ENCODE measurements at regions not wholly inside any gene's neighbourhood (a gene's known extent, or its start where the extent isn't known, plus 50 kb on each side); places are given as distances from the start of the nearest gene placed in this dataset.
"Not testable (repeated sequence)": the region's sequence is repeated elsewhere in the genome, so short reads cannot be mapped to it uniquely, and the experiment has no call there.

- no peak for DNase-seq (ENCODE audit: low read depth)
These were observed 223.1 kb upstream of the POGK start for GRCh38 chr1:166616206-166616605.

DNA sequence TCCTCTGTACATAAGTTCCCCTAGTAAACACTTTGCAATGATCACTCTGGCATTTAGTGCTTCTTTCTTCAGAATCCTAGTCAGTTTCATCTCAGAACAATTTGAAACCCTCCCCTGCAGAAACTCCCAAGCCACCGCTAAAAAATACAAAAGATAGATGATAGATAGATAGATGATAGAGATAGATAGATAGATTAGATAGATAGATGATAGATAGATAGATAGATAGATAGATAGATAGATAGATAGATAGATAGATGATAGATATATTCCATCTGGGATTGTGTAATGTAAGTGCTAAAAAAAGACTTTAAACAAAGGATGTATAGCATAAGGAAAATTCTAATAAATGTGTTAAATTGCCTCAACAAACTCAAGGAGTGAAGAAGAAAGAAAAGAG is 212.6 kb upstream of the POGK start:
- no peak for DNase-seq (ENCODE audit: low read depth)

GRCh38 chr1:166627558-166627957 is 211.7 kb upstream of the POGK start:
- no peak for DNase-seq (ENCODE audit: low read depth)

GRCh38 chr1:166628259-166628658 is 211.0 kb upstream of the POGK start:
- no peak for DNase-seq (ENCODE audit: low read depth)

DNA sequence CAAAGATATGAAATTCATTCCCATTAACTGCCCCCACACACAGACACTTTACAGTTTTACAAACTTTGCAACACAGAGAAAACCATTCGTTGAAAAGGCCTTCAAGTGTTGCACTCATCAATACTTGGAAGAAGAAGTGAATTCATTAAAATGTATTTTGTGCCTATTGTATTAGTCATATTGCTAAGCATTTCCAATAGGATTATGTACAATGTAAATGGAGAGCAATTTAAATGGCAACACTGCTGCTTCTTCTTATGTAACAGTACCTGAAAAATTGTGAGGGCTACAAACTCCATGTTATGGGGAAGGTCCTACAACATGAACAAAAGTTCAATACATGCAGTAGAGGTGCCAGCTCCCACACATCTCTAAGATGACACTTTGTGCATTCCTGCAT is 209.3 kb upstream of the POGK start:
- no peak for DNase-seq (ENCODE audit: low read depth)

GRCh38 chr1:166630369-166630768 is 208.9 kb upstream of the POGK start:
- no peak for DNase-seq (ENCODE audit: low read depth)

GRCh38 chr1:166638137-166638536 is 201.1 kb upstream of the POGK start:
- no peak for DNase-seq (ENCODE audit: low read depth)

DNA sequence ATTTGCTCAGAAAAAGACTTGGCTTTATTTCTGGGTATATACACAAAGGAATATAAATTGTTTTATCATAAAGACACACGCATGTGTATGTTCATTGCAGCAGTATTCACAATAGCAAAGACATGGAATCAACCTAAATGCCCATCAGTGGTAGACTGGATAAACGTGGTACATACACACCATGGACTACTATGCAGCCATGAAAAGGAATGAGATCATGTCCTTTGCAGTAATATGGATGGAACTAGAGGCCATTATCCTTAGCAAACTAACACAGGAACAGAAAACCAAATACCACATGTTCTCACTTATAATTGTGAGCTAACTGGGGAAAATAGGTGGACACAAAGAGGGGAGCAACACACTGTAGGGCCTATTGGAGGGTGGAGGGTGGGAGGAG is 182.0 kb upstream of the POGK start:
- not testable (repeated sequence) for DNase-seq (ENCODE audit: low read depth)

DNA sequence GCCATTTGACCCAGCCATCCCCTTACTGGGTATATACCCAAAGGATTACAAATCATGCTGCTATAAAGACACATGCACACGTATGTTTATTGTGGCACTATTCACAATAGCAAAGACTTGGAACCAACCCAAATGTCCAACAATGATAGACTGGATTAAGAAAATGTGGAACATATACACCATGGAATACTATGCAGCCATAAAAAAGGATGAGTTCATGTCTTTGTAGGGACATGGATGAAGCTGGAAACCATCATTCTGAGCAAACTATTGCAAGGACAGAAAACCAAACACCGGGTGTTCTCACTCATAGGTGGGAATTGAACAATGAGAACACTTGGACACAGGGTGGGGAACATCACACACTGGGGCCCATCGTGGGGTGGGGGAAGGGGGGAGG is 172.5 kb upstream of the POGK start:
- DNase-seq (ENCODE audit: low read depth) = not testable (repeated sequence)

DNA sequence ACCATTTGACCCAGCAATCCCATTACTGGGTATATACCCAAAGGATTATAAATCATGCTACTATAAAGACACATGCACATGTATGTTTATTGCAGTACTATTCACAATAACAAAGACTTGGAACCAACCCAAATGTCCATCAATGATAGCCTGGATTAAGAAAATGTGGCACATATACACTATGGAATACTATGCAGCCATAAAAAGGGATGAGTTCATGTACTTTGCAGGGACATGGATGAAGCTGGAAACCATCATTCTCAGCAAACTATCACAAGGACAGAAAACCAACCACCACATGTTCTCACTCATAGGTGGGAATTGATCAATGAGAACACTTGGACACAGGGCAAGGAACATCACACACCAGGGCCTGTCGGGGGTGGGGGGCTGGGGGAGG is 171.7 kb upstream of the POGK start:
- not testable (repeated sequence) for DNase-seq (ENCODE audit: low read depth)

GRCh38 chr1:166671627-166672026 is 167.6 kb upstream of the POGK start:
- DNase-seq (ENCODE audit: low read depth) = no peak

DNA sequence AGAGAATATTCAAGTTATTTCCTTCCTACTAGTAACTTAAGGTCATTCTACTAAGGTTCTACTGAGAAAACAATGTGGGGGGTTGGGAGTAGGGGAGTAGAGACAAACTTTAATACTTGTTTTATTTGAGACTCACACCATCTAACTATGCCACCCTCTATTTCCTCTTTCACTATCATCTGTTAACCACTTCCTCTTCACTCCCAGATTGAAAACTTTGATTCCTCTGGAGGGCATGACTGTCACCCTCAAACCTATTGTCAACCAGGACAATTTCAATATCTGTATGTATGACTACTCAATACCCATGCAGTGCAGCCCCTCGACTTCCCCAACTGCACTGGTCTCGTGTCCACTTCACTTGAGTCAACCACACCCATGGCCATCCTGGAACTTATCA is 165.6 kb upstream of the POGK start:
- DNase-seq (ENCODE audit: low read depth) = no peak

DNA sequence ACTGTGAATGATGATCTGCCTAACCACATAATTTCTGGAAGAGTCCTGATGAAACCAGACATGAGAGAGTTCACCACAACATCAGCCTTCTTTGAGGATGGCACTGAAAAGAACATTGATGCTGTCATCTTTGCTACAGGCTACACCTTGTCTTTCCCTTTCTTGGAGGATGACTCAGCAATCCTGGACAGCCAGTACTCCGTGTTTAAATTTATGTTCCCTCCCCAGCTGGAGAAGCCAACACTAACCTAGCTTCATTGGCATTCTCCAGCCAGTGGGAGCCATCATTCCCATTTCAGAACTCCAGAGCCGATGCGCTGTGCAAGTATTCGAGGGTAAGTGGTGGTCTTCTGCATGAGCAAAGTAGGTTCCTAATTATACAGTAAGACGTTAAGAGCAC is 164.1 kb upstream of the POGK start:
- DNase-seq (ENCODE audit: low read depth) = no peak

GRCh38 chr1:166676981-166677380 is 162.3 kb upstream of the POGK start:
- DNase-seq (ENCODE audit: low read depth) = no peak

- DNase-seq (ENCODE audit: low read depth) = no peak
These were observed 159.9 kb upstream of the POGK start for GRCh38 chr1:166679369-166679768.

GRCh38 chr1:166682588-166682987 is 156.7 kb upstream of the POGK start:
- no peak for DNase-seq (ENCODE audit: low read depth)

- DNase-seq (ENCODE audit: low read depth) = not testable (repeated sequence)
These were observed 154.6 kb upstream of the POGK start for GRCh38 chr1:166684669-166685068.

- DNase-seq (ENCODE audit: low read depth) = no peak
These were observed 154.1 kb upstream of the POGK start for GRCh38 chr1:166685200-166685599.

DNA sequence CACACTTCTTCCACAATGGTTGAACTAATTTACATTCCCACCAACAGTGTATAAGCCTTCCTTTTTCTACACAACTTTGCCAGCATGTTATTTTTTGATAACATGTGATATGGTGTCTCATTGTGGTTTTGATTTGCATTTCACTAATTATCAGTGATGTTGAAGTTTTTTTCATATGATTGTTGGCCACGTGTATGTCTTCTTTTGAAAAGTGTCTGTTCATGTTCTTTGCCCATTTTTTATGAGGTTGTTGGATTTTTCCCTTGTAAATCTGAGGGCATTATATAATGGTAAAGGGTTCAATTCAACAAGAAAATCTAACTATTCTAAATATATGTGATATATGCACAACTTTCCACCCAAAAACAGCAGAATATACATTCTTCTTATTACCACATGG is 153.4 kb upstream of the POGK start:
- not testable (repeated sequence) for DNase-seq (ENCODE audit: low read depth)

- DNase-seq (ENCODE audit: low read depth) = not testable (repeated sequence)
These were observed 148.7 kb upstream of the POGK start for GRCh38 chr1:166690596-166690995.

GRCh38 chr1:166691476-166691875 is 147.8 kb upstream of the POGK start:
- no peak for DNase-seq (ENCODE audit: low read depth)

DNA sequence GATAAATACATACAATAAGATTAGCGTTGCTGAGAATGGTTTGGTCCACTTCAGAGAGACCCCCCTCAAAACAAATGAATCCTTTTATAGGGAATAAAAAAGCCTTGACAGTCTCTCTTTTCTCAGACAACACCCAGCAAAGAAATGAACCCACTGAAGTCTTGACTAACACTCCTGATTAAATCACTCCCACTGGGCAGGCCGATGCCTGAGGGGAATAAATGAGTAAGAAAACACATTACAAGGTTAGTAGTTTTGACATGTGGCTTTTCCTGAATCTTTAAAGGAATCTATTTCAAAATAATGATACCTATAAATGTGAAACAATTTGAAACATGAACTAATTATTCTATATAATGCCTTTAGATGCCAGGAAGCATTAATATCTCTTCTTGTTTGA is 146.9 kb upstream of the POGK start:
- DNase-seq (ENCODE audit: low read depth) = no peak

GRCh38 chr1:166693158-166693557 is 146.1 kb upstream of the POGK start:
- no peak for DNase-seq (ENCODE audit: low read depth)

DNA sequence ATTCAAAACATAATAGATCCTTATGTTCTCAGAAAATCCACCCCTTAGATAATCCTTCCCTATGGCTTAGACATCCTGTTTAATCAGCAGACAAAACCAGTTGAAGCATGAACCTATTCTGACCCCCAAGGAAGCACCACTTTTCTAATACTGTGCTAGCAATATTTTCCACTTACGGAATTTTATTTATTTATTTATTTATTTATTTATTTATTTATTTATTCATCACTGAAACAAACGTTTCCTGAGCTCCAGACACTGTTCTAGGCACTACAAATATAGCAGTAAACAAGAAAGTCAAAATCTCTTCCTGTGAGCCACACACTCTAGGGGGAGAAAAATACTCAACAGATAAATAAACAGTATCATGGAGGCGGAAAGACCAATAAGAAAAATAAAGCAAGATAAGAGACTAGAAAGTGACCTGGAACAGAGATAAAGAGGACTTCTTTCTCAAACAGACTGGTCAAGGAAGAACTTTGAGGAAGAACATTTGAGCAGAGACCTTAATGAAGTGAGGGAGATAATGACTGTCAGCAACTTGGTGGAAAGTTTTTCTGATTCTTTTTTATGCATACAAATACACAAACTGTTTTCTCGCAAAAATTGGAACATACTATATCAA is 145.5 kb upstream of the POGK start:
- no peak for DNase-seq (ENCODE audit: low read depth)

GRCh38 chr1:166695115-166695514 is 144.2 kb upstream of the POGK start:
- no peak for DNase-seq (ENCODE audit: low read depth)

Measured in HS-5 (cell line).